WERI-Rb-1 (cell line): ENCODE measurements at regions not wholly inside any gene's neighbourhood (a gene's known extent, or its start where the extent isn't known, plus 50 kb on each side); places are given as distances from the start of the nearest gene placed in this dataset.

Source experiments
- DNase-seq: peaks from one replicate; pipeline ENCODE4 v3.0.0-alpha.2; 2020
- H3K27ac ChIP-seq: fragments of 250-450 bp; sonication (Bioruptor Pico); 2 replicates; pipeline ENCODE4 v1.5.1; 2020; ENCODE audit warnings: mild to moderate bottlenecking, moderate library complexity
- H3K27me3 ChIP-seq: fragments of 250-450 bp; sonication (Bioruptor Pico); 2 replicates; pipeline ENCODE4 v1.5.1; 2021; ENCODE audit warnings: mild to moderate bottlenecking, low read depth, moderate library complexity; ENCODE audit not compliant: insufficient read depth, severe bottlenecking
- H3K36me3 ChIP-seq: fragments of 250-450 bp; sonication (Bioruptor Pico); 2 replicates; pipeline ENCODE4 v1.5.1; 2020; ENCODE audit warnings: mild to moderate bottlenecking, moderate library complexity
- H3K4me3 ChIP-seq: 2 replicates; pipeline ENCODE4 v1.5.1; 2011; ENCODE audit warnings: low read depth, mild to moderate bottlenecking, control low read depth, low read length
- H3K9me3 ChIP-seq: fragments of 250-450 bp; sonication (Bioruptor Pico); 2 replicates; pipeline ENCODE4 v1.5.1; 2021; ENCODE audit warnings: mild to moderate bottlenecking, moderate library complexity; ENCODE audit not compliant: severe bottlenecking
- CTCF ChIP-seq: IDR thresholded peaks from 2 replicates; pipeline ENCODE4 v1.5.1; 2011; ENCODE audit warnings: low read depth, mild to moderate bottlenecking, control low read depth, inconsistent platforms, low read length

- Histone ChIP-seq H3K36me3 (no peaks in the 10 kb centered on the region), H3K9me3 (peaks cover 9% of the 10 kb centered on the region), H3K27me3 (no peaks in the 10 kb centered on the region), H3K27ac (no peak overlapping the region), H3K4me3 (no peak overlapping the region)
- DNase-seq, result no peak
- TF ChIP-seq CTCF, result peak; percentile 53
Observed at GRCh38 chr11:69240332-69241074, 53.5 kb upstream of the MYEOV start.

- no peak for TF ChIP-seq CTCF
- H3K36me3 ChIP-seq, result no peaks in the 10 kb centered on the region
- no peak overlapping the region for H3K27ac ChIP-seq
- DNase-seq, result no peak
- no peaks in the 10 kb centered on the region for H3K27me3 ChIP-seq
- H3K9me3 ChIP-seq, result peaks cover 9% of the 10 kb centered on the region
- H3K4me3 ChIP-seq, result no peak overlapping the region
Observed at GRCh38 chr11:69241075-69241740, 52.7 kb upstream of the MYEOV start.

- Histone ChIP-seq H3K27ac (peak overlapping the region; percentile 79), H3K9me3 (peaks cover 9% of the 10 kb centered on the region), H3K27me3 (no peaks in the 10 kb centered on the region), H3K36me3 (no peaks in the 10 kb centered on the region), H3K4me3 (no peak overlapping the region)
- DNase-seq, result no peak
- TF ChIP-seq CTCF, result no peak
Observed at GRCh38 chr11:69241844-69242243, 52.1 kb upstream of the MYEOV start.

GRCh38 chr11:69242266-69242920 lies 51.6 kb upstream of the MYEOV start:
- H3K9me3 ChIP-seq, result peaks cover 9% of the 10 kb centered on the region
- peak; percentile 77 for DNase-seq
- no peaks in the 10 kb centered on the region for H3K36me3 ChIP-seq
- no peak overlapping the region for H3K4me3 ChIP-seq
- H3K27ac ChIP-seq, result peak overlapping the region; percentile 79
- no peaks in the 10 kb centered on the region for H3K27me3 ChIP-seq
- TF ChIP-seq CTCF, result no peak

GRCh38 chr11:69243496-69244200 lies 50.3 kb upstream of the MYEOV start:
- no peak for TF ChIP-seq CTCF
- DNase-seq, result no peak
- Histone ChIP-seq H3K27me3 (no peaks in the 10 kb centered on the region), H3K9me3 (peaks cover 9% of the 10 kb centered on the region), H3K27ac (no peak overlapping the region), H3K4me3 (no peak overlapping the region), H3K36me3 (no peaks in the 10 kb centered on the region)
